ENCODE measurements at regions not wholly inside any gene's neighbourhood (a gene's known extent, or its start where the extent isn't known, plus 50 kb on each side); places are given as distances from the start of the nearest gene placed in this dataset.

DNA sequence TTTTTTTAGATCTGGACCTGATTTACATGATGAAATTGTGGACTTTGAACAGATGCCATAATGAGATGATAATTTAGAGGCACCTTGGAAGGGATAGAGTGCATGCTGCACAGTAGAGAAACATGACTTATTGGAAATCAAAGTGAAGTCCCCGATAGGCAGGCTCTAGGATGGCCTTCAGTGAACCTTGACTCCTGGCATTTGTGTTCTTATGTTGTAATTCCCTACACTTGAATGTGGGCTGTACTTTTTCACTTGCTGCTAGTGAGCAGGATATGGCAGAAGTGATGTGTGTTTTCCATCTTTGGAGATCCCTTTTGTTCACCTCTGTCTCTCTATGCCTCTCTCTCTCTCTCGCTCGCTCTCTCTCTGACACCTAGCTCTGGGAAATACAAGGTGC lies 1614.6 kb downstream of the PCDH9 start:
- no peak overlapping the region for H3K14ac ChIP-seq (ENCODE audit: insufficient read depth, low read length)
- no peak overlapping the region for H3K4me2 ChIP-seq (ENCODE audit: insufficient read depth, insufficient read length, low read length)
- H4K8ac ChIP-seq (replicated peaks; ENCODE audit: insufficient read length, low read depth, low read length) = no peak overlapping the region
- no peak overlapping the region for H2BK12ac ChIP-seq (ENCODE audit: insufficient read length, low read depth, low read length)
- H2BK15ac ChIP-seq (ENCODE audit: low read depth, low read length) = no peak overlapping the region
- no CpG with 5 or more reads among the region's 3 CpGs for WGBS (ENCODE audit: extremely low coverage, insufficient read length, low lambda C conversion rate)
- H3K4me1 ChIP-seq (ENCODE audit: insufficient read depth, low read length) = no peaks in the 10 kb centered on the region
- H2BK20ac ChIP-seq (ENCODE audit: low read depth, low read length, poor library complexity, severe bottlenecking) = no peak overlapping the region
- no peaks in the 10 kb centered on the region for H3K79me2 ChIP-seq (ENCODE audit: insufficient read depth, low read length)
- Mint-ChIP-seq H3K4me1 (no peaks in the 10 kb centered on the region), H3K36me3 (ENCODE audit: insufficient read depth in 1 of 3, low read depth in 3 of 3) (no peaks in the 10 kb centered on the region), H3K27ac (no peak overlapping the region), H3K4me3 (no peak overlapping the region), H3K9me3 (0 out of 5 replicates have a peak, but pooled peaks cover 0 to 2% of the 10 kb centered on the region in 2 experiments), H3K27me3 (ENCODE audit: low read depth) (no peaks in the 10 kb centered on the region; the same call in 1 of the 2 replicates)
- no peak overlapping the region for H2BK120ac ChIP-seq (ENCODE audit: low read depth, low read length, poor library complexity, severe bottlenecking)
- DNase-seq = no peak
- H3K23ac ChIP-seq (ENCODE audit: insufficient read length, low read depth, low read length) = no peak overlapping the region
- H3T11ph ChIP-seq (ENCODE audit: low read length) = no peak overlapping the region
- H3K9me3 ChIP-seq (ENCODE audit: control insufficient read depth, low read depth, low read length) = no peaks in the 10 kb centered on the region
- no peaks in the 10 kb centered on the region for H3K23me2 ChIP-seq (ENCODE audit: insufficient read length, low read depth, low read length, poor library complexity, severe bottlenecking)
- H3K27me3 ChIP-seq (ENCODE audit: insufficient read depth, low read length) = no peaks in the 10 kb centered on the region
- TF ChIP-seq, protein P1, sequence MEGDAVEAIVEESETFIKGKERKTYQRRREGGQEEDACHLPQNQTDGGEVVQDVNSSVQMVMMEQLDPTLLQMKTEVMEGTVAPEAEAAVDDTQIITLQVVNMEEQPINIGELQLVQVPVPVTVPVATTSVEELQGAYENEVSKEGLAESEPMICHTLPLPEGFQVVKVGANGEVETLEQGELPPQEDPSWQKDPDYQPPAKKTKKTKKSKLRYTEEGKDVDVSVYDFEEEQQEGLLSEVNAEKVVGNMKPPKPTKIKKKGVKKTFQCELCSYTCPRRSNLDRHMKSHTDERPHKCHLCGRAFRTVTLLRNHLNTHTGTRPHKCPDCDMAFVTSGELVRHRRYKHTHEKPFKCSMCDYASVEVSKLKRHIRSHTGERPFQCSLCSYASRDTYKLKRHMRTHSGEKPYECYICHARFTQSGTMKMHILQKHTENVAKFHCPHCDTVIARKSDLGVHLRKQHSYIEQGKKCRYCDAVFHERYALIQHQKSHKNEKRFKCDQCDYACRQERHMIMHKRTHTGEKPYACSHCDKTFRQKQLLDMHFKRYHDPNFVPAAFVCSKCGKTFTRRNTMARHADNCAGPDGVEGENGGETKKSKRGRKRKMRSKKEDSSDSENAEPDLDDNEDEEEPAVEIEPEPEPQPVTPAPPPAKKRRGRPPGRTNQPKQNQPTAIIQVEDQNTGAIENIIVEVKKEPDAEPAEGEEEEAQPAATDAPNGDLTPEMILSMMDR (conservative IDR thresholded peaks at IDR 0.05) = no peak
- H3K9ac ChIP-seq (ENCODE audit: extremely low read depth, insufficient read length, low read length) = no peak overlapping the region
- H4K5ac ChIP-seq (ENCODE audit: insufficient read length, low read depth, low read length) = no peak overlapping the region
- no peak overlapping the region for H2AK5ac ChIP-seq (ENCODE audit: insufficient read length, low read length)
- no peak overlapping the region for H3K18ac ChIP-seq (ENCODE audit: insufficient read length, low read depth, low read length)
- H4K91ac ChIP-seq (ENCODE audit: insufficient read length, low read depth, low read length) = no peak overlapping the region
- H3K4ac ChIP-seq (ENCODE audit: low read depth, low read length) = no peak overlapping the region
- no peak overlapping the region for H3K27ac ChIP-seq (ENCODE audit: insufficient read length, low read depth, low read length)
- no peak overlapping the region for H3K56ac ChIP-seq (ENCODE audit: insufficient read length, low read depth, low read length)
- H2BK5ac ChIP-seq (ENCODE audit: insufficient read length, low read length) = no peak overlapping the region
- H2AFZ ChIP-seq (ENCODE audit: low read length) = no peak overlapping the region
- no peaks in the 10 kb centered on the region for H3K79me1 ChIP-seq (ENCODE audit: insufficient read depth, low read depth, low read length, poor library complexity, severe bottlenecking)
- H4K20me1 ChIP-seq (ENCODE audit: control insufficient read depth, insufficient read depth, insufficient read length) = no peaks in the 10 kb centered on the region
